ENCODE measurements at regions not wholly inside any gene's neighbourhood (a gene's known extent, or its start where the extent isn't known, plus 50 kb on each side); places are given as distances from the start of the nearest gene placed in this dataset.
A peak's percentile ranks its signal among the peaks of the same experiment; 100 is the strongest.

DNA sequence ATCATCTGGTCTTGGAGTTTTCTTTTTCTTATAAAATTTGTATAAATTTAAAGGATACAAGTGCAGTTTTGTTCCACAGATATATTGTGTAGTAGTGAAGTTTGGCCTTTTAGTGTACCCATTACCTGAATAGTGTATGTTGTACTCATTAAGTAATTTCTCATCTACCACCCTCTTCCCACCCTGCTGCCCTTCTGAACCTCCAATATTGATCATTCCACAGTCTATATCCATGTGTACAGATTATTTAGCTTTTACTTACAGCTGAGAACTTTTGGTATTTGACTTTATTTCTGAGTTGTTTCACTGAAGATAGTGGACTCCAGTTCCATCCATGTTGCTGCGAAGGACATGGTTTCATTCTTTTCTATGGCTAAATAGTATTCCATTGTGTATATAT lies 63.1 kb upstream of the NR3C1 start (continued):
- TF ChIP-seq ARID5B (CRISPR knock-in tag; IDR thresholded peaks at IDR 0.05) (0 out of 2 replicates have a peak, but pooled peaks have one; percentile 32), CBFB (CRISPR knock-in tag; IDR thresholded peaks at IDR 0.05) (no peak), MIXL1 (CRISPR knock-in tag; IDR thresholded peaks at IDR 0.05) (peak; percentile 58; the same call in 1 of the 2 replicates), TFAP4 (IDR thresholded peaks at IDR 0.05; ENCODE audit: borderline replicate concordance, low read depth) (0 out of 2 replicates have a peak, but pooled peaks have one; percentile 16), HOXD1 (CRISPR knock-in tag; IDR thresholded peaks at IDR 0.05) (no peak)

GRCh38 chr5:143464723-143465490 lies 61.4 kb upstream of the NR3C1 start:
- peaks cover 20% of the 10 kb centered on the region for H3K4me1 ChIP-seq (ENCODE audit: insufficient read depth, low read length)
- ChIA-PET CTCF (ENCODE audit: low intra/inter-chr PET ratio, low total read pairs) (no interaction called here), POLR2A (no interaction called here)
- no peak overlapping the region for H3K4me2 ChIP-seq (ENCODE audit: low read depth, low read length)
- no peak overlapping the region for H3K9ac ChIP-seq (ENCODE audit: insufficient read depth, low read depth, low read length)
- no peaks in the 10 kb centered on the region for H3K36me3 ChIP-seq (replicated peaks in 1 of 2; ENCODE audit: control insufficient read depth in 1 of 2, insufficient read depth in 2 of 2, low read length in 2 of 2)
- DNase-seq (ENCODE audit: low spot score), result no peak
- no peaks in the 10 kb centered on the region for H4K20me1 ChIP-seq (ENCODE audit: insufficient read depth, low read length)
- in situ Hi-C loops (cut with HindIII; ENCODE audit: extremely low pct_ligation_motif_present, low pct_unique_long_range_greater_than_20kb), result no loop called here
- no TSS peak for BruUV-seq (replicated peaks)
- H3K4me3 ChIP-seq (replicated peaks in 1 of 3; ENCODE audit: insufficient read depth in 1 of 3, low read depth in 2 of 3, low read length in 3 of 3), result no peak overlapping the region
- WGBS (ENCODE audit: low lambda C conversion rate), result 93% methylated on average over 1 of the region's 1 CpG
- ATAC-seq, result no peak
- H3K79me2 ChIP-seq (ENCODE audit: insufficient read depth, low read length), result no peaks in the 10 kb centered on the region
- H2AFZ ChIP-seq (ENCODE audit: low read length), result no peak overlapping the region
- FAIRE-seq, result no peak
- H3K9me3 ChIP-seq (ENCODE audit: low read length), result no peaks in the 10 kb centered on the region
- H3K27me3 ChIP-seq (ENCODE audit: control insufficient read depth in 1 of 2, insufficient read depth in 2 of 2, low read length in 2 of 2), result peaks cover 0 to 2% of the 10 kb centered on the region in 2 experiments; a peak in 1 of 5 replicates
- no peak overlapping the region for H3K27ac ChIP-seq (ENCODE audit: extremely low read length, insufficient read depth, low read length)
- intact Hi-C loops (cut with micrococcal nuclease; ENCODE audit: unreplicated experiment), result no loop called here
- TF ChIP-seq SRSF1 (optimal IDR thresholded peaks at IDR 0.05; ENCODE audit: low read depth, low read length), result no peak
- TF ChIP-seq, protein P1, sequence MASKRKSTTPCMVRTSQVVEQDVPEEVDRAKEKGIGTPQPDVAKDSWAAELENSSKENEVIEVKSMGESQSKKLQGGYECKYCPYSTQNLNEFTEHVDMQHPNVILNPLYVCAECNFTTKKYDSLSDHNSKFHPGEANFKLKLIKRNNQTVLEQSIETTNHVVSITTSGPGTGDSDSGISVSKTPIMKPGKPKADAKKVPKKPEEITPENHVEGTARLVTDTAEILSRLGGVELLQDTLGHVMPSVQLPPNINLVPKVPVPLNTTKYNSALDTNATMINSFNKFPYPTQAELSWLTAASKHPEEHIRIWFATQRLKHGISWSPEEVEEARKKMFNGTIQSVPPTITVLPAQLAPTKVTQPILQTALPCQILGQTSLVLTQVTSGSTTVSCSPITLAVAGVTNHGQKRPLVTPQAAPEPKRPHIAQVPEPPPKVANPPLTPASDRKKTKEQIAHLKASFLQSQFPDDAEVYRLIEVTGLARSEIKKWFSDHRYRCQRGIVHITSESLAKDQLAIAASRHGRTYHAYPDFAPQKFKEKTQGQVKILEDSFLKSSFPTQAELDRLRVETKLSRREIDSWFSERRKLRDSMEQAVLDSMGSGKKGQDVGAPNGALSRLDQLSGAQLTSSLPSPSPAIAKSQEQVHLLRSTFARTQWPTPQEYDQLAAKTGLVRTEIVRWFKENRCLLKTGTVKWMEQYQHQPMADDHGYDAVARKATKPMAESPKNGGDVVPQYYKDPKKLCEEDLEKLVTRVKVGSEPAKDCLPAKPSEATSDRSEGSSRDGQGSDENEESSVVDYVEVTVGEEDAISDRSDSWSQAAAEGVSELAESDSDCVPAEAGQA (IDR thresholded peaks at IDR 0.05; ENCODE audit: low read depth), result no peak
- TF ChIP-seq, protein P1 (CRISPR knock-in tag; IDR thresholded peaks at IDR 0.05; ENCODE audit: borderline replicate concordance), result no peak
- no peak for TF ChIP-seq RAD21 (CRISPR knock-in tag; IDR thresholded peaks at IDR 0.05)

All from HepG2 (cell line).